DMS114 treated with DMSO at 0.1 percent for 48 hours (cell line): ENCODE measurements at regions not wholly inside any gene's neighbourhood (a gene's known extent, or its start where the extent isn't known, plus 50 kb on each side); places are given as distances from the start of the nearest gene placed in this dataset.

ENCODE experiments used
- DNase-seq: peaks from one replicate; lab custom pipeline; 2025; ENCODE audit not compliant: unreplicated experiment; lab: John Stamatoyannopoulos, UW

- DNase-seq: no peak
These were observed 85.1 kb upstream of the SOX6 start for GRCh38 chr11:16441461-16441860.

DNA sequence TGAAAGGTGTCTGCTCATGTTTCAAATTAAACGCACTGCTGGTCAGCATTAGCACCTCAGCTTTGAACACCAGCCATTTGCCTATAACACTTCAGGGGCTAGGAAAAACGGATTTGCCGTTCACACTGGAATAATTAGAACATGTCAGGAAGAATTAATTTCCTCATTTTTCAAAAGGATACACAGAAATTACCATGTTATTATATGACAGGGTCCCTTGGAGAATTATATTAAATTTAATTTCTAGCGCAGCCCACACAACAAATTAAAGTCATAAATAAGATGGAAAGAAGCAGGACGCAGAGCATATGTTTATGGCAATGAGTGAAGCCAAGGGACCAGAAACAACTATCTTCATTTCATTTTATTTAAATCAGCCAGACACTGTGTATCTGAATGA, 83.8 kb upstream of the SOX6 start:
- no peak for DNase-seq

GRCh38 chr11:16434036-16434435, 77.7 kb upstream of the SOX6 start:
- DNase-seq: no peak

DNA sequence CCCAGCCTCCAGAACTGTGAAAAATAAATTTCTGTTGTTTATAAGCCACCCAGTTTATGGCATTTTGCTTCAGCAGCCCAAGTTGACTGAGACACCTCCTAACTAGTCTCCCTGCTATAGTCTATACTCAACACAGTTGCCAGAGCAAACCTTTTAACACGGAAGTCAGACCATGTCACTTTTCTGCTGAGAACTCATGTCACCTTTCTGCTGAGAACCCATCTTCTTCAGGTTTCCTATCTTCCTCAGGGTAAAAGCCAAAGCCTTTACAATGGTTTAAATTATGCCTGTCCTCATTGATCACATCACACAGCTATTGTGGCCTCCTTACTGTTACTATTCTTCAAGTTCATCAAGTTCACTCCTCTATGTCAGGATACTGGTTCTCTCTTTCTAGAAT, 74.3 kb upstream of the SOX6 start:
- DNase-seq: no peak

DNA sequence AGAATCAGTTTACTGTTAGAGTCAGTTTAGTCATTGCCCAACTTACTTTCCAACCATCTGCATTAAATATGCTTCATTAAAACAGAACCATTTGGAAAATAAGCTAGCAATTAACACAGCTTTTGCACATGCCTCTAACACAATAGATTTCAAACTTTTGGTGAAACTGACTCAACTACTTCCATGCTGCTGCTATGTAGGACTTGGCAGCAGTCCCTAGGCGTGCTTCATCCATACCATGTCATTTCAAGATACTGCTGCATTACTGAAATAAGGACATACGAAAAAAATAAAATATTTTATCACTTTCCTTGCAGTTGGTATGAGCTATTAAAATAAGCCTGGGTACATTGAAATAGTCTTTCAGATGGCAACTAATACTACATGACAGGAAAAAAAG, 65.5 kb upstream of the SOX6 start:
- DNase-seq: no peak

GRCh38 chr11:16418428-16419097, 62.2 kb upstream of the SOX6 start:
- DNase-seq: no peak

- DNase-seq: no peak
These were observed 56.3 kb upstream of the SOX6 start for GRCh38 chr11:16412525-16413172.

DNA sequence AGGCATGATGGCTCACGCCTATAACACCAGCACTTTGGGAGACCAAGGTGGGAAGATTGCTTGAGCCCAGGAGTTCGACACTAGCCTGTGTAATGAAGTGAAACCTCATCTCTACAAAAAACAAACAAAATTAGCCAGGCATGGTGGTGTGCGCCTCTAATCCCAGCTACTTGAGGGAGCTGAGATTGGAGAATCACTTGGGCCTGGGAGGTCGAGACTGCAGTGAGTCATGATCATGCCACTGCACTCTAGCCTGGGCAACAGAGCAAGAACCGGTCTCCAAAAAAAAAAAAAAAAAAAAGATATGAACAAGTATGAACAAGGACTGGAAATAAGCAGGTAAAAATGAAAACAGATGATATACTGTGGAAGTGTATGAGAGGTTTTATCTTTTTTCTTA, 54.1 kb upstream of the SOX6 start:
- no peak for DNase-seq

GRCh38 chr11:16408619-16409018, 52.3 kb upstream of the SOX6 start:
- no peak for DNase-seq

DNA sequence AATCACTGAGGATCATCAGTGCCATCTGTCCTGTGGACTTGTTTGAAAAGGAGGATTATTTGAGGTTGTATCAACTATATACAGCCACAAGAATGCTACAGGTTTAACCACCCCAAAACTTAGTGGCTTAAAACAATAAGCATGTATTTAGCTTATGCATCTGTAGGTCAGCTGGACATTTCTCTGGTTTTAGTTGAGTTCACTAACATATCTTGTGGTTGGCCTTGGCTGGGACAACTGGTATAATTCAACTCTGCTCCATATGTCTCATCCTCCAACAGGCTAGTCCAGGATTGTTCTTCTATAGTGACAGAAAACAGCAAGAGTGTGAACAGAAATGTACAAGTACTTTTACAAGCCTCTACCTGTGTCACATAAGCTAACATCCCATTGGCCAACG, 49.9 kb upstream of the SOX6 start:
- DNase-seq: no peak
